Psoas muscle (tissue), 7 donors: ENCODE measurements at regions not wholly inside any gene's neighbourhood (a gene's known extent, or its start where the extent isn't known, plus 50 kb on each side); places are given as distances from the start of the nearest gene placed in this dataset.

ENCODE experiments used
- ATAC-seq, 4 donors: fragments of 200-7000 bp; cut with Tn5 transposase; one replicate each; pipeline ENCODE4 v1.9.1; 2020; ENCODE audit warnings: moderate library complexity in 3 of 4, mild to moderate bottlenecking in 2 of 4
- DNase-seq, 2 donors: peaks; one replicate each; pipeline ENCODE4 v3.0.0-alpha.2; 2020
- H3K27ac ChIP-seq: fragments of 200-600 bp; one replicate; pipeline ENCODE4 v1.8.0; 2022
- H3K27me3 ChIP-seq, 3 donors: fragments of 200-600 bp in 1 of 3; one replicate each; pipeline versions ENCODE4 v1.6.1 to v1.8.0; 2013 to 2022; ENCODE audit warnings: low read length in 2 of 3, mild to moderate bottlenecking in 2 of 3, moderate library complexity in 1 of 3; ENCODE audit not compliant: insufficient read depth in 3 of 3
- H3K36me3 ChIP-seq, 2 donors: fragments of 200-600 bp in 1 of 2; one replicate each; pipeline versions ENCODE4 v1.6.1 to v1.8.0; 2013 to 2022; ENCODE audit warnings: low read depth in 1 of 2, mild to moderate bottlenecking in 1 of 2, moderate library complexity in 1 of 2; ENCODE audit not compliant: insufficient read depth in 1 of 2
- H3K4me1 ChIP-seq: fragments of 200-600 bp; one replicate; pipeline ENCODE4 v1.8.0; 2022
- H3K4me3 ChIP-seq: fragments of 200-600 bp; one replicate; pipeline ENCODE4 v1.8.0; 2022; ENCODE audit warnings: mild to moderate bottlenecking
- H3K9me3 ChIP-seq: fragments of 200-600 bp; one replicate; pipeline ENCODE4 v1.8.0; 2022
- CTCF ChIP-seq: fragments of 200-600 bp; IDR thresholded peaks from one replicate; pipeline ENCODE4 v1.8.0; 2022; ENCODE audit warnings: antibody characterized with exemption
- WGBS, 3 donors: extraction: QIAGEN DNeasy Blood & Tissue Kit; methylation state at CpG; one replicate each; pipeline versions ENCODE4 v1.1.6 to v1.1.7; 2013; 5-methylcytosine and 5-hydroxymethylcytosine counted together
- intact Hi-C, 2 donors: fragments of 100-400 bp; cut with DNase I; formaldehyde crosslinking; loops; one replicate each; pipeline versions ENCODE4 v1.11.0 to v1.14.2; 2022
- donor health status: healthy with polysubstance abuse.
- donor health status: DM: no; HTN: no; CAD: no; lungs with moderate emphysema.
- donor health status: Bipolar disorder and iron deficiency.
- donor health status: healthy.
- donor health status: DM: yes; HTN: yes; CAD: no.
- donor health status: DM: no; HTN: no; CAD: no.
- donor health status: DM: yes; HTN: yes; CAD: no.

- peak in 1 of 2 donors; percentile 36 for DNase-seq
- no peak for ATAC-seq
- no peak for TF ChIP-seq CTCF
- Histone ChIP-seq H3K4me3 (no peak overlapping the region), H3K27me3 (no peaks in the 10 kb centered on the region), H3K36me3 (no peaks in the 10 kb centered on the region), H3K9me3 (no peaks in the 10 kb centered on the region), H3K27ac (no peak overlapping the region), H3K4me1 (no peaks in the 10 kb centered on the region)
- intact Hi-C loops: no loop called here
- WGBS, 3 donors: 94% methylated on average over 28 to 33 of the region's 33 CpGs
Measured at GRCh38 chr2:81984969-81985637, 1680.6 kb upstream of the LRRTM1 start.

GRCh38 chr2:81981585-81981984 is 1677.0 kb upstream of the LRRTM1 start:
- H3K27me3 ChIP-seq: no peaks in the 10 kb centered on the region
- no peak overlapping the region for H3K4me3 ChIP-seq
- intact Hi-C loops: no loop called here
- no peaks in the 10 kb centered on the region for H3K36me3 ChIP-seq
- no peaks in the 10 kb centered on the region for H3K9me3 ChIP-seq
- TF ChIP-seq CTCF: no peak
- H3K27ac ChIP-seq: no peak overlapping the region
- H3K4me1 ChIP-seq: no peaks in the 10 kb centered on the region
- WGBS, 3 donors: 7 to 26% (median 22%) methylated on average over 3 of the region's 3 CpGs
- ATAC-seq (no peak), DNase-seq (no peak)

DNA sequence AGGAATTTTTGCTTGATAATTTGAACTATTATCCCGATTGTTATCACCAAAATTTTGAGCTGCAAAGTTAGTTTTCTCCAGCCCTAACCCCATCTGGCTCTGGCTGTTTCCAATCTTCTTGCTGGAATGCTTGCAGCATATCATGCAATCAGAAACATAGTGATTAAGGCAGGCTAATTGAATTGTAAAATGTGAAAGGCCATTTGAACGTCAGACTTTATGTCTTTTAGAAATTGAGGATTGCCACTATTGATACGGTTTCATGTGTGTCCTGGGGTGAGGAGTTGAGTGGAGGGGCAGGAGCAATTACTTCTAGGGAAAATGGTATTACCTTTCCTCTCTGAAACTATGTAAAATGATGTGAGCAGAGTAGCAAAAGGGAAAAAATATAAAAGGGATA is 1674.5 kb upstream of the LRRTM1 start:
- H3K27me3 ChIP-seq: no peaks in the 10 kb centered on the region
- no peak for ATAC-seq
- no peak overlapping the region for H3K27ac ChIP-seq
- TF ChIP-seq CTCF: no peak
- no peaks in the 10 kb centered on the region for H3K9me3 ChIP-seq
- 39 to 53% (median 43%) methylated on average over 3 of the region's 3 CpGs for WGBS, 3 donors
- no peaks in the 10 kb centered on the region for H3K4me1 ChIP-seq
- no peak overlapping the region for H3K4me3 ChIP-seq
- DNase-seq: no peak
- no peaks in the 10 kb centered on the region for H3K36me3 ChIP-seq
- intact Hi-C loops: no loop called here

DNA sequence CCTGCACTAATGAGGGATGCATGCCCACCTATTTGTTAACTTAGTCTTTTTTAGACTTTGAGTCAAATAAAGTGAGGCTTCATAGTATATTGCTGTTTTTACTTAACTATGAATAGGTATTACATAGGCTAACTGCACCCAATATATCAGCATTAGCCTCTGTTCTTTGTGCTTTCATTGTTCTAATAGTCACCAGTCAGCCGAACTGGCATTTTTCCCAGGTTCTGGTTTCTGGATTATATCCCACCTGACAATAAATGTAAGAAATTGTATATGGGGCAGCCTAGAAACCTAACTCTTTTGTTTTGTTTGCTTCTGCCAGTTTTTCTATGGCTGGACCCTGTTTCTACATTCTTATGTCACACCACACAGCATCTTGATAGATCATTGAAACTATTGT is 1672.4 kb upstream of the LRRTM1 start:
- intact Hi-C loops: no loop called here
- no peak for ATAC-seq
- Histone ChIP-seq H3K9me3 (no peaks in the 10 kb centered on the region), H3K27ac (no peak overlapping the region), H3K36me3 (no peaks in the 10 kb centered on the region), H3K4me1 (no peaks in the 10 kb centered on the region), H3K27me3 (no peaks in the 10 kb centered on the region), H3K4me3 (no peak overlapping the region)
- 34 to 63% (median 56%) methylated on average over 1 of the region's 1 CpG for WGBS, 3 donors
- no peak for DNase-seq
- no peak for TF ChIP-seq CTCF

DNA sequence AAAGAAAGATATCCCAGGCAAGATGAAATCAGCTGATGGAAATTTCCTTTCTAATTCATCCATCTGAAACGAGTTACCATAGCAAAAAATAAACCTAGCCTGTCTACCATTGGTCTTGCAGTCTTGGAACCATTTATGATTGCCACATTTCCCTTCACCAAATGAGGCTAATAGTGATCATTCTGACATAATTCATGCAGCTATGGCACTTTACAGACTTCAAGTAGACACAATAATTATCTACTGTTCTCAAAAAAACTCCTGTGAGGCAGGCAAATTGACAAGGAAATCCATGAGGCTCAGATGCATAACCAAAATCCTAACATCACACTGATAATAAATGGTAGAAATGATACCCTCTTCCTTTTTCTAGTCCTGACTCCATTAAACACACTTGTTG is 1669.7 kb upstream of the LRRTM1 start:
- no peak for ATAC-seq
- no peaks in the 10 kb centered on the region for H3K27me3 ChIP-seq
- no peaks in the 10 kb centered on the region for H3K9me3 ChIP-seq
- no peaks in the 10 kb centered on the region for H3K4me1 ChIP-seq
- no peak for DNase-seq
- TF ChIP-seq CTCF: no peak
- 31 to 51% (median 35%) methylated on average over 1 of the region's 1 CpG for WGBS, 3 donors
- H3K4me3 ChIP-seq: no peak overlapping the region
- intact Hi-C loops: no loop called here
- no peak overlapping the region for H3K27ac ChIP-seq
- H3K36me3 ChIP-seq: no peaks in the 10 kb centered on the region
